AG04450 (cell line): ENCODE measurements at regions not wholly inside any gene's neighbourhood (a gene's known extent, or its start where the extent isn't known, plus 50 kb on each side); places are given as distances from the start of the nearest gene placed in this dataset.

Source experiments
- CTCF ChIA-PET: fragments of 300-600, 350-600 bp; formaldehyde crosslinking; extraction: SDS; loops from one replicate; lab custom pipeline; 2022; ENCODE audit warnings: antibody characterized with exemption, inconsistent platforms; lab: Charles Lee
- POLR2A ChIA-PET: fragments of 350-600 bp; formaldehyde crosslinking; extraction: SDS; loops from one replicate; lab custom pipeline; 2021; ENCODE audit warnings: antibody characterized with exemption, inconsistent platforms; lab: Yijun Ruan, JAX
- DNase-seq: peaks from one replicate; pipeline ENCODE4 v3.0.0-alpha.2; 2011; ENCODE audit warnings: low read depth, low spot score
- H3K27ac ChIP-seq: one replicate; pipeline ENCODE4 v1.5.1; 2012; ENCODE audit warnings: low read depth, low read length, control low read depth
- H3K27me3 ChIP-seq: one replicate; pipeline ENCODE4 v1.6.0; 2012; ENCODE audit warnings: low read length; ENCODE audit not compliant: control insufficient read depth, insufficient read depth
- H3K4me3 ChIP-seq: 2 replicates; pipeline ENCODE4 v1.5.1; 2011; ENCODE audit warnings: mild to moderate bottlenecking, low read depth, low read length, control low read depth
- H3K9me3 ChIP-seq: 2 replicates; pipeline ENCODE4 v1.5.1; 2012; ENCODE audit warnings: low read length; ENCODE audit not compliant: control insufficient read depth, insufficient read depth
- CTCF ChIP-seq: IDR thresholded peaks from 2 replicates; pipeline ENCODE4 v1.5.1; 2011; ENCODE audit warnings: low read depth, low read length, control low read depth, inconsistent platforms

DNA sequence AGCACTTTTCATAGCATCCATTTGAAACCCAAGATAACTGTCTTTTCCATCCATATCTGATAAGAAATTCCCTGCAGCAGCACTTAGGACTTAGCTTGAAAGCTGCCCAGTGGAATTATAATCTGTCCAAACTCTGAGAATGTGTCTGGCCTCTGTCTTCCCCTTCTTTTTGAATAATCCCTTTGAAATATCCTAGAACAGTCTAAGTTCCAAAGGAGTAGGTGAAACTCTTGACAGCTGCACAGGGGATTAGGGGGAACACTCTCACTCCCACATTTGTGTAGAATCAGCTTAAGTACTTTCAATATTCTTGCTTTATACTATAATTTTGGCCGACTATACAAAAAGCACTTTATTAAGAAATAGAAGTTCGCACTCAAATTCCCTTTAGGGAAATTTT lies 157.7 kb downstream of the PAPSS1 start:
- Histone ChIP-seq H3K27ac (no peak overlapping the region), H3K9me3 (no peaks in the 10 kb centered on the region), H3K27me3 (no peaks in the 10 kb centered on the region), H3K4me3 (no peak overlapping the region)
- ChIA-PET CTCF (no interaction called here), POLR2A (no interaction called here)
- no peak for DNase-seq
- TF ChIP-seq CTCF: no peak

GRCh38 chr4:107561481-107561880 lies 158.6 kb downstream of the PAPSS1 start:
- no peaks in the 10 kb centered on the region for H3K27me3 ChIP-seq
- no peak overlapping the region for H3K4me3 ChIP-seq
- ChIA-PET CTCF (interaction anchor here (1.6 kb wide), 1 partner anchor 472 kb away, joined by 5 read pairs; no protein-coding TSS in a partner anchor), POLR2A (no interaction called here)
- no peaks in the 10 kb centered on the region for H3K9me3 ChIP-seq
- TF ChIP-seq CTCF: no peak
- no peak overlapping the region for H3K27ac ChIP-seq
- DNase-seq: no peak

DNA sequence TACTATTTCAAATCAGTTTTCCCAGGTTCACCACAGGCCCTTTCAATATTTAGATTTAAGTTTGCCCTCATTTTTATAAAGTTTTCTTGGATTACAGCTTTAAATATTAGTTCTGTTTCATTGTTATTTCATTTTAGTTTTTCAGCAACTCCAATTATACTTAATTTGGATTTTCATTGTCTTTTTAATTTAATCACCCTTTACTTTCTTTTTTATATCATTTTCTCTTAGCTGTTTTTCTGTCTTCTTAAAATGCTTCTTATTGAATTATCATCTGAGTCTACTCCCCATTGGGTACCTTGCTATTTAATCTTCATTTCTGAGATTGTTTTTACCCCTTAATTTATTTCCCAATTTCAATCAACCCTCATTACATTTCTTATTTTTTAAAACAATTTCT lies 160.4 kb downstream of the PAPSS1 start:
- no peak for DNase-seq
- ChIA-PET CTCF (no interaction called here), POLR2A (no interaction called here)
- Histone ChIP-seq H3K27ac (no peak overlapping the region), H3K27me3 (no peaks in the 10 kb centered on the region), H3K9me3 (no peaks in the 10 kb centered on the region), H3K4me3 (no peak overlapping the region)
- TF ChIP-seq CTCF: no peak

DNA sequence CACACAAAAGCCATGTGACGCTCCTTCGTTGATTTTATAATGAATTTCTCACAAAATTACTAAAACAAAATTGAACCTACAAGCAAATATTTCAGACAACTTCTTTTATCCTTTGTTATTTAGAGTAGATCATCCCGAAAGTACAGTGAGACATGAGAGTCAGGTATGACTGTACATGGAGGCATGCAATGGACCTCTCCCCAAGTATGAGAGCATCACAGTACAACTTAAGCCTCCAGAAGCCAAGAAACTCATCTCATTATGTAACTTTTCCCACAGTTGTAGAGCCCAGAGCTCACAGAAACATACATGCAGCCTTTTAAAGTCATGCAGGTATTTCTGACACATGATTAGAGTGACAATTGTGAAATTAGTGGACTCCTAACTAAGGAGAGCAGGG lies 167.7 kb downstream of the PAPSS1 start:
- no peaks in the 10 kb centered on the region for H3K9me3 ChIP-seq
- H3K27me3 ChIP-seq: no peaks in the 10 kb centered on the region
- no peak overlapping the region for H3K27ac ChIP-seq
- H3K4me3 ChIP-seq: no peak overlapping the region
- ChIA-PET POLR2A (no interaction called here), CTCF (no interaction called here)
- DNase-seq: no peak
- TF ChIP-seq CTCF: no peak

- no peak overlapping the region for H3K4me3 ChIP-seq
- no peak for TF ChIP-seq CTCF
- DNase-seq: no peak
- H3K27me3 ChIP-seq: no peaks in the 10 kb centered on the region
- no peaks in the 10 kb centered on the region for H3K9me3 ChIP-seq
- ChIA-PET POLR2A (no interaction called here), CTCF (no interaction called here)
- H3K27ac ChIP-seq: no peak overlapping the region
Observed at GRCh38 chr4:107548211-107548905, 171.7 kb downstream of the PAPSS1 start.
